ENCODE measurements at regions not wholly inside any gene's neighbourhood (a gene's known extent, or its start where the extent isn't known, plus 50 kb on each side); places are given as distances from the start of the nearest gene placed in this dataset.
"Not testable (repeated sequence)": the region's sequence is repeated elsewhere in the genome, so short reads cannot be mapped to it uniquely, and the experiment has no call there.

DNA sequence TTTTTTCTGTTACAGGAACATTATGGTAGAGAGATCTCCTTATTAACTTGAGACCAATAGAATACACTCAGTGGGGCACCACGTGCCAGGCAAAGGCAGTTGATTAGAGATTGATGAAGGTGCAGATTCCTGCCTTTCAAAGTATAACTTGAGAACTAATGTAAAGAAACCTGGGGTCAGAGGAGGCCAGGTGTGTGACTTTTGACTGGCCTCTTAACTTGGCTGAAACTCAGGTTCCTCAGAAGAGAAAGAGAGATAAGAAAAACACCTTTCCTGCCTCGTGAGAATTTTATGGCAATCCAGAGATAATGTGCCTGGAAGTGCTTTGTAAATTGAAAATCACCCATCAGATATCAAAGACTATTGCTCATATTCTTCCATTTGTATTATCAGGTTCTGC lies 110.7 kb upstream of the GZMB start:
- DNase-seq = no peak

DNA sequence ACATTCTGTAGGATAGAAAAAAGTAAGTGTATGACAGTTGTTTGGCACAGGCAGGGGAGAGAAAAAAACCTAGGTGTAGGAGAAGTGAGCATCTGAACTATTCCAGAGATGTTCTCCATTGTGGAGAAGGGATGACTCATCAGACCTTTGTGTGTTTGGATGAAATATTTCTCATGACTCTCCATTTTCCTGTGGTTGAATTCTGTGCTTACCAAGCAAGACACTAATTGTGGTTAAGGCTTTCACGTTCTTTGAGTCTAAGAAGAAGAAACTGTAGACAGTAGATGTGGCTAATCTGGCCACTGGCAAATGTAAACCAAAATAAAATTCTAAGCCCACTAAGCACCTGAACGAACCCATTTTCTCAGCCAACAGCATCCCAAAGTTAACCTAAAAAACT lies 107.9 kb upstream of the GZMB start:
- DNase-seq = no peak

DNA sequence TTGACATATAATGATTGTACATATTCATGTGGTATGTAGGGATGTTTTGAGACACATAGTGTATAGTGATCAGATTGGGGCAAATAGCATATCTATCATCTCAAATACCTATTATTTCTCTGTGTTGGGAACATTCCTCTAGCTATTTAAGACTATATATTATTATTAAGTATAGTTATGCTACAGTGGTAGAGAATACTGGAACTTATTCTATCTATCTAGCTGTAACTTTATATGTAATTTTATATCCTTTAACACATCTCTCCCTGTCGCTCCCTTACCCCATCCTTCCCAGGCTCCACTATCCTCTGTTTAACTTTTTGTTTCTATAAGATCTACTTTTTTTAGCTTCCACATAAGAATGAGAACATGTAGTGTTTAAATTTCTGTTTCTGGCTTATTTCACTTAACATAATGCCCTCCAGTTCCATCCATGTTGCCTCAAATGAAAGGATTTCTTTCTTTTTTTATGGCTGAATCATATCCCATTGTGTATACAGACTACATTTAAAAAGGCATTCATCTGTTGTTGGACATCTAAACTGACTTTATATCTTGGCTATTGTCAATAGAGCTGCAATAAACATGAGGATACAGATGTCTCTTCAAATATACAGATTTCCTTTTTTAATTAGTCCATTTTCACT lies 102.1 kb upstream of the GZMB start:
- no peak for DNase-seq

- no peak for DNase-seq
These were observed 101.0 kb upstream of the GZMB start for GRCh38 chr14:24734917-24735500.

- no peak for DNase-seq
These were observed 92.5 kb upstream of the GZMB start for GRCh38 chr14:24726480-24726879.

- no peak for DNase-seq
These were observed 91.3 kb upstream of the GZMB start for GRCh38 chr14:24725311-24725710.

DNA sequence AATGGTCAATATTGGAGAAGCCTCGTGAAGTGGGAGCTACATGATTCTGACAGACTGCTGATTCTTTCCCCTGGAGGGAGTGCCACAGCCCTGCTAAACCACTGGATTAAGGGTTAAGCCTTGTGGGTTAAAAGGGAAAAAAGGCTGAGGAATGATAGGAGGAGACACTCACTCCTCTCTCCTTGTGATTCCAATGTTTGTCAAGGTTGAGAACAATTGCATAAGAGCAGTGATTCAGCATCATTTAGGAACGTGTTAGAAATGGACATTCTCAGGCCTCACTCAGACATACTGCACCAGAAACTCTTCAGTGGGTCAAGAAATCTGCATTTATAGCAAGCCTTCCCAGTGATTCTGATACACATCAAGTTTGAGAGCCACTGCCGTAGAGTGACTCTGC lies 87.8 kb upstream of the GZMB start:
- DNase-seq = no peak

GRCh38 chr14:24715239-24715638 lies 81.2 kb upstream of the GZMB start:
- no peak for DNase-seq

DNA sequence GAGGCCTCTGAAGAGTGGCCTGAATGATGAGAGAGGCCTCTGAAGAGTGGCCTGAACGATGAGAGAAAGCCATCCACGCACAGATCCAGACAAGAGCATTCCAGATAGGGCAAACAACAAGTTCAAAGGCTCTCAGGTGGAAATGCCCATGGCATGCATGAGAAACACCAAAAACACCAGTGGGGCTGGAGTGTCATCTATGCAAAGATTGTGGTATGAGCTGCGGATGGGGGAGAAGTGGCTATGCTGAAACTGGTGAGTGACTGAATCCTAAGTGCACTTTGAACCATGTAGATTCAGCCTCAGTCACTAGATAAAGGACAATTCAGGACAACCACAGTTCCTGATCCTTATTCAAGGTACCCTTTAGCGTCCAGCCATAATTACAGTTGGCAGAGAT lies 79.4 kb upstream of the GZMB start:
- DNase-seq = no peak

- no peak for DNase-seq
These were observed 78.9 kb upstream of the GZMB start for GRCh38 chr14:24712909-24713308.

- no peak for DNase-seq
These were observed 78.4 kb upstream of the GZMB start for GRCh38 chr14:24712374-24712773.

DNA sequence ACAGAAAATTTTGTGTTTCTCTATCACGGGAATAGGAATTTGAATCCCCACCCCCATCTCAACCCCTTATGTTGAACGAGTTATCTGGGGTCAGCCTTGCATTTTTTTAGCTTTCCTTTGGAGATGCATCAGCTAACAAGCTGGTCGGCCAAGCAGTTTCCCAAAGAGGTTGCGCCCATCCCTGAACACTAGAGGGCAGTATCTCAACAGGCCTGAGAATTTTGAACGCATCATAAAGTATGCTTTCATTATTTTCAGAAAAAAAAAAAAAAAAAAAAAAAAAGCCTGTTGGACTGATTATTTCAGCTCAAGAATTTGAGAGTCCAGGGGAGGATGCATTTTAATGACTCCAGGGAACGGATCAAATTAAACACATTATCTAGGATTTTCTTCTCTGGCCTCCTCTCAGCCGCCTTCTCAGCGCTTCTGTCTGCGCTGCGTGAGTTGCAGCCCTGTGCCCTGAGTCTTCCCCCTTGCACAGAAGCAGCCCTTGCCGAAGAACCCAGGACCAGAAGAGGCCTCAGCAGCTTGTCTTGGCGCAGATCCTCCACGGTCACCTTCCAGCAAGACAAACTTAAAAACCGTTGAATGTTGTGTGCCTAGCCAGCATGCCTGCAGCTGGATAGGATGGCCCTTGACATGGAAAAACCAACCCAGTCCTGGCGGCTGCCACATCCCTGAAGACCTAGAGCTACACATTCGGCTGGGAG lies 76.6 kb upstream of the GZMB start:
- DNase-seq = peak; percentile 74

GRCh38 chr14:24708684-24709083 lies 74.7 kb upstream of the GZMB start:
- DNase-seq = no peak

GRCh38 chr14:24706351-24706750 lies 72.4 kb upstream of the GZMB start:
- no peak for DNase-seq

- no peak for DNase-seq
These were observed 71.8 kb upstream of the GZMB start for GRCh38 chr14:24705840-24706239.

DNA sequence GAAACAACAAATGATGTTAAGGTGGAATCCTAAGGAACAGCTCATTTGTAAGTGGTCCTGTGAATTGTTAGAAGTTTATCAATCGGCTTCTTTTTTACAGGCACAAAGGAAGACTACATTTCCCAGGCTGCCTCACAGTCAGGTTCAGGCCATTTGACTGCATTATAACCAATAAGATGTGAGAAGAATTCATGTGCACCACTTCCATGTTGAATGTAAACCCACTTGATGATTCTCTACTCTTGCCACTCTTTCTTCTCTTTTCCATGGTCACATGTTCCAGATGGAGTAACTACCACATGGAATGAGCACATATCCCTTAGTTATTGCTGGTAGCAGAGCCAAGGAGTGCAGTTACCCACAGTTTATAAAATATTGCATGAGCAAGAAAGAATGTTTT lies 67.1 kb upstream of the GZMB start:
- DNase-seq = no peak

DNA sequence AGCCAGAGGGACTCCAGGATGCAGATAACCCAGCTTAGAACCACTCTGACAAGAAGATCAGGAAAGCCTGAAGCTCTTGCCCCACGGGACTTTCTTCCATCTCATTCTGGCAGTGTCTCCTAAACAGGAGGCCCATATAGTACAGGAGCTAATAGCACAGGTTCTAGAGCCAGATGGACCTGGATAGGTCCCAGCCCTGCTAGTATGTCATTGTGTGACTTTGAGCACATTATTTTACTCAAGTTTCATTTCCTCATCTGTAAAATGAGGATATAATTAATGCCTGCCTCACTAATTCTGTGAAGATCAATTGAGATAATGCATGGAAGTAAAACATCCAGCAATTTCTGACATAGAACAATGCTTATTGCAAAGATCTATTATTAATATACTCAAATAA lies 66.5 kb upstream of the GZMB start:
- DNase-seq = no peak

GRCh38 chr14:24699052-24699451 lies 65.1 kb upstream of the GZMB start:
- no peak for DNase-seq

- DNase-seq = not testable (repeated sequence)
These were observed 62.4 kb upstream of the GZMB start for GRCh38 chr14:24696280-24696920.

GRCh38 chr14:24695265-24696241 lies 61.6 kb upstream of the GZMB start:
- no peak for DNase-seq

DNA sequence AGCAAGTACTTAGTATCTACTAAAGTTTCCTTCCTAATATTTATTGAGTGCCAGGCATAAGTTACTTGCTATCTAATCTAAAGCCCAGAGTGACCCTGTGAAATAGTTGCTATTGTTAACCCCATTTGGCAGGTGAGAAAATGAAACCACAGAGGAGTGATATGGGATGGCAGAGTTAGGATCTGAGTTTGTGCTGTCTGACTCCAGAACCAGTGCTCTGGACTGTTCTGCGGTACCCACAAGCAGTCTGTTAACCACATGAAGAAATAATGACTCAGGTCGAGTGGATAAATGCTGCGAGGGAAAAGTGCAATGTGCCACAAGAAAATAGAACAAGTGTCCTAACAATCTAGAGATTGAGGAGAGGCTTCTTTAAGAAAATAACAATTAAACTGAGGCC lies 60.7 kb upstream of the GZMB start:
- no peak for DNase-seq

- no peak for DNase-seq
These were observed 60.0 kb upstream of the GZMB start for GRCh38 chr14:24693983-24694382.

- DNase-seq = no peak
These were observed 59.4 kb upstream of the GZMB start for GRCh38 chr14:24693353-24693737.
